ENCODE measurements at regions not wholly inside any gene's neighbourhood (a gene's known extent, or its start where the extent isn't known, plus 50 kb on each side); places are given as distances from the start of the nearest gene placed in this dataset.

DNA sequence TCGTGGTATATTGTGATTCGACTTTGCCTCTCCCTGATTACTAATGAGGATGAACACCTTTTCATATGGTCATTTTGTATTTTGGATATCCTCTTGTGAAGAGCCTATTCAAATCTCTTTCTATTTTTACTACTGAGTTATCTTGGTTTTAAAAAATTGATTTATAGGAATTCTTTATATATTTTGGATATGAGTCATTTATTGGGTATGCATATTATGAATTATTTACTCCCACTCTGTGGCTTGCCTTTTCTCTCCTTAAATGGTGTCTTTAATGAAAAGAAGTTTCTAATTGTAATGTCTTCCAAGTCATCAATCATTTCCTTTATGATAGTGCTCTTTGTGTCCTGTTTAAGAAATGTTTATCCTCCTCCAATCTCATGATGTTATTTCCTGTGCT is 191.5 kb upstream of the DPH6 start:
- Mint-ChIP-seq H3K9me3 (ENCODE audit: unreplicated experiment) (peaks cover 5% of the 10 kb centered on the region), H3K36me3 (ENCODE audit: low read depth, unreplicated experiment) (no peaks in the 10 kb centered on the region), H3K27me3 (ENCODE audit: unreplicated experiment) (no peaks in the 10 kb centered on the region), H3K4me1 (ENCODE audit: unreplicated experiment) (peaks cover 16% of the 10 kb centered on the region), H3K27ac (ENCODE audit: unreplicated experiment) (no peak overlapping the region), H3K4me3 (ENCODE audit: unreplicated experiment) (no peak overlapping the region)
- no peak for DNase-seq (ENCODE audit: low spot score)
- TF ChIP-seq, protein P1, sequence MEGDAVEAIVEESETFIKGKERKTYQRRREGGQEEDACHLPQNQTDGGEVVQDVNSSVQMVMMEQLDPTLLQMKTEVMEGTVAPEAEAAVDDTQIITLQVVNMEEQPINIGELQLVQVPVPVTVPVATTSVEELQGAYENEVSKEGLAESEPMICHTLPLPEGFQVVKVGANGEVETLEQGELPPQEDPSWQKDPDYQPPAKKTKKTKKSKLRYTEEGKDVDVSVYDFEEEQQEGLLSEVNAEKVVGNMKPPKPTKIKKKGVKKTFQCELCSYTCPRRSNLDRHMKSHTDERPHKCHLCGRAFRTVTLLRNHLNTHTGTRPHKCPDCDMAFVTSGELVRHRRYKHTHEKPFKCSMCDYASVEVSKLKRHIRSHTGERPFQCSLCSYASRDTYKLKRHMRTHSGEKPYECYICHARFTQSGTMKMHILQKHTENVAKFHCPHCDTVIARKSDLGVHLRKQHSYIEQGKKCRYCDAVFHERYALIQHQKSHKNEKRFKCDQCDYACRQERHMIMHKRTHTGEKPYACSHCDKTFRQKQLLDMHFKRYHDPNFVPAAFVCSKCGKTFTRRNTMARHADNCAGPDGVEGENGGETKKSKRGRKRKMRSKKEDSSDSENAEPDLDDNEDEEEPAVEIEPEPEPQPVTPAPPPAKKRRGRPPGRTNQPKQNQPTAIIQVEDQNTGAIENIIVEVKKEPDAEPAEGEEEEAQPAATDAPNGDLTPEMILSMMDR (IDR thresholded peaks at IDR 0.05; ENCODE audit: unreplicated experiment): no peak

DNA sequence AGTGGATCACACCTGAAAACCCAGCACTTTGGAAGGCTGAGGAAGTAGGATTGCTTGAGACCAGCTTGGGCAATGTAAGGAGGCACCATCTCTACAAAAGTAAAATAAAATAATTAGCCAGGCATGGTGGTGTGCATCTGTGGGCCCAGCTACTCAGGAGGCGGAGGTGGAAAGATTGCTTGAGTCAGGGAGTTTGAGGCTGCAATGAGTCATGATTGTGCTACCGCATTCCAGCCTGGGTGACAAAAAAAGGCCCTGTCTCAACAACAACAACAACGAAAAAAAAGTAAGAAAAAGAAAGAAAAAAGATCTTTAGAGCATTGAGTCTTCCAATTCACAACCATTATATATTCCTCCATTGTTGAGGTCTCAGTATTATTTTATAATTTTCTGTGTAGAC is 192.4 kb upstream of the DPH6 start:
- H3K4me1 Mint-ChIP-seq (ENCODE audit: unreplicated experiment): peaks cover 18% of the 10 kb centered on the region
- no peak overlapping the region for H3K4me3 Mint-ChIP-seq (ENCODE audit: unreplicated experiment)
- H3K36me3 Mint-ChIP-seq (ENCODE audit: low read depth, unreplicated experiment): no peaks in the 10 kb centered on the region
- H3K9me3 Mint-ChIP-seq (ENCODE audit: unreplicated experiment): peaks cover 5% of the 10 kb centered on the region
- no peak for DNase-seq (ENCODE audit: low spot score)
- H3K27ac Mint-ChIP-seq (ENCODE audit: unreplicated experiment): no peak overlapping the region
- H3K27me3 Mint-ChIP-seq (ENCODE audit: unreplicated experiment): no peaks in the 10 kb centered on the region
- TF ChIP-seq, protein P1 (IDR thresholded peaks at IDR 0.05; ENCODE audit: unreplicated experiment): no peak

DNA sequence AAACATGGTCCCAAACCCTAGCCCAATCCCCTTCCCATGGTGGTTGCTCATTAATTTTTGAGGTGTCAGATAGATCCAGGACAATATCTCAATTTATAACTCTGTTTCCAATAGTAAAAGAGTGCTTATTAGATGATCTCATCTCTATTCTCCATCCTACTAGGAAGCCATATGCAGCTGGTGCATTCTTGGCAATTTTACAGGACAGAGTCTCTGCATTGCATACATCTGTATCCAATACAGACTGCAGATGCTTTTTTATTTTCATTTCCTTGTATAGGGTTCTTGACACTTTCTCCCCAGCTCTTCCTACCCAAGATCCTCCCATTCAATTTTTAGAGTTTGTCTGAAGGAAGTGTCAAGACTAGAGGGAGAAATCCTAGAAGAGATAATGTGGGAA is 194.8 kb upstream of the DPH6 start:
- no peak for DNase-seq (ENCODE audit: low spot score)

GRCh38 chr15:35741395-35741794 is 195.4 kb upstream of the DPH6 start:
- no peaks in the 10 kb centered on the region for H3K9me3 Mint-ChIP-seq (ENCODE audit: unreplicated experiment)
- DNase-seq (ENCODE audit: low spot score): no peak
- H3K4me3 Mint-ChIP-seq (ENCODE audit: unreplicated experiment): no peak overlapping the region
- H3K27me3 Mint-ChIP-seq (ENCODE audit: unreplicated experiment): no peaks in the 10 kb centered on the region
- peak overlapping the region; percentile 53 for H3K27ac Mint-ChIP-seq (ENCODE audit: unreplicated experiment)
- peaks cover 27% of the 10 kb centered on the region for H3K4me1 Mint-ChIP-seq (ENCODE audit: unreplicated experiment)
- TF ChIP-seq, protein P1 (IDR thresholded peaks at IDR 0.05; ENCODE audit: unreplicated experiment): no peak
- H3K36me3 Mint-ChIP-seq (ENCODE audit: low read depth, unreplicated experiment): no peaks in the 10 kb centered on the region

More for the DNA sequence above, 194.8 kb upstream of the DPH6 start:
- Mint-ChIP-seq H3K27me3 (ENCODE audit: unreplicated experiment) (no peaks in the 10 kb centered on the region), H3K9me3 (ENCODE audit: unreplicated experiment) (peaks cover 5% of the 10 kb centered on the region), H3K27ac (ENCODE audit: unreplicated experiment) (no peak overlapping the region), H3K36me3 (ENCODE audit: low read depth, unreplicated experiment) (no peaks in the 10 kb centered on the region), H3K4me3 (ENCODE audit: unreplicated experiment) (no peak overlapping the region), H3K4me1 (ENCODE audit: unreplicated experiment) (peaks cover 27% of the 10 kb centered on the region)
- TF ChIP-seq, protein P1 (IDR thresholded peaks at IDR 0.05; ENCODE audit: unreplicated experiment): no peak

DNA sequence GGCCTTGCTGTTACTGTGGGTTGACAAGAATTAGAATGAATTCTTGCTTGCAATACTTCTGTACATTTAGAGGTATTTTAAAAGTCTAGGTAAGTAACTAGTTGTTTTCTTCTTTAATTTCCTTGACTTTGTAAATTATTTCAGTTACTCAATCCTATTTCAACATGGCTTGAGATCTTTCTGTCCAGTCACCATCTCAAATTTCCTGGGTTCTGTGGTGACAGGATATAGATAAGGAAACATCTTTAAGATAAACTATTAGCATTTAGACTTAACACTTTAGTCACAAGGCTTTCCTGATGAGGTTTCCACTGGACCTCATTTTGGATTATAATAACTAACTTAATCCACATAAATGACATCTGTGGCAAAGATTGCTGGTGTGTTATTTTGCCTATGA is 195.9 kb upstream of the DPH6 start:
- H3K4me3 Mint-ChIP-seq (ENCODE audit: unreplicated experiment): no peak overlapping the region

More for the DNA sequence above, 195.9 kb upstream of the DPH6 start:
- no peaks in the 10 kb centered on the region for H3K36me3 Mint-ChIP-seq (ENCODE audit: low read depth, unreplicated experiment)
- peaks cover 27% of the 10 kb centered on the region for H3K4me1 Mint-ChIP-seq (ENCODE audit: unreplicated experiment)
- no peak for DNase-seq (ENCODE audit: low spot score)
- H3K9me3 Mint-ChIP-seq (ENCODE audit: unreplicated experiment): no peaks in the 10 kb centered on the region
- no peak overlapping the region for H3K27ac Mint-ChIP-seq (ENCODE audit: unreplicated experiment)
- TF ChIP-seq, protein P1 (IDR thresholded peaks at IDR 0.05; ENCODE audit: unreplicated experiment): no peak
- no peaks in the 10 kb centered on the region for H3K27me3 Mint-ChIP-seq (ENCODE audit: unreplicated experiment)
